ENCODE measurements at regions not wholly inside any gene's neighbourhood (a gene's known extent, or its start where the extent isn't known, plus 50 kb on each side); places are given as distances from the start of the nearest gene placed in this dataset.
A peak's percentile ranks its signal among the peaks of the same experiment; 100 is the strongest.
"Not testable (repeated sequence)": the region's sequence is repeated elsewhere in the genome, so short reads cannot be mapped to it uniquely, and the experiment has no call there.

- no peak for DNase-seq
These were observed 934.2 kb downstream of the TTLL7 start for GRCh38 chr1:83064589-83065242.

GRCh38 chr1:83060651-83061390 lies 938.1 kb downstream of the TTLL7 start:
- no peak for DNase-seq

DNA sequence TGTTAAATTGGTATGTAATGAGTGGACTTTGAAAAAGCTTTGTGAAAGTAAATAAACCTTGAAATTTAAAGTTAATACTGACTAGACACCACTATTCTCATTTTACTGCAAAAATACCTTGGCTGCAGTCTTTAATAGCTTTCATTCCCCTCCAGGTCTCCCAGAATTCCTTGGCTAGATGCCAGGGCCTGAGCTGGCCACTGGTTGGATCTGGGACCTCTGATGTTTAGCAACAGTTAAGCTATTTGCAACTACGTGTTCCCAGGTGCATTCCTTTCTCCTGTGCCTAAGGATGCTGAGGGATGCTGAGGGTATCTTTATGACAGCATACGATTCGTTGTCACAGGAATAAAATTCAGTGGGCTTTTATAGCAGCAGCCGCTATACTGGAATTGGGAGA lies 938.7 kb downstream of the TTLL7 start:
- peak; percentile 16 for DNase-seq

GRCh38 chr1:83058327-83058726 lies 940.6 kb downstream of the TTLL7 start:
- DNase-seq: no peak

DNA sequence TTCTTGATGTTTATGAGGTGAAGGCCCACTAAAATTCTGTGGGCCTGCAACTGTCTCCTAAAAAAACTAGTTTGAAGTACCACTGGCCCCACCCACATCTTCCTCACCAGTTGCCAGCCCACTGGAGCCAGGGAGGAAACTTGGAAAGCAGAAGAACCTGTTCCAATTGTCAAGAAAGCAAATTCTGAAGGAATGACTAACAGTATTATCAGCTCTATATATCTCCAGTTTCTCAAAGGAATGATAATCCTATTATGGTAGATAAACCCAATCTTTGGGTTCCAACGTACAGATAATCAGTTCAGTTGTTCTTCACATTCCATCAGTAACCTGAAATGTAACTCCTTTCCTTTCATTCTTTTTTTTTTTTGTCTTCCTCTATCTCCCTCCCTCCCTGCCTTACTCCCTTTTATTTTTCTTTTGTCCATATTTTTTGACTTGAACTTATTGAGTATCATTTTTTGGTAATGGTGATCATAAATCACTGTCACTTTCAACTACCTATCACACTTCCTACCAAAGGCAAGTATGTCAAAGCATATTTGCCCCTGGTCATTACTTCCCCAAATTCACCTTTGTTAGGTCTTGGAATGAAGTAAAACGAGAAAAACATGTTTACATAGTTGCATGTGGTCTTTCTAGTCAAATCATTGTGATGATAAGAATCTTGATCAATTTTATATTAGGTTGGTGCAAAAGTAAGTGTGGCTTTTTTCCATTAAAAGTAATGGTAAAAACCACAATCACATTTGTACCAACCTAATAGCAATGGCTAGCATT lies 943.4 kb downstream of the TTLL7 start:
- peak; percentile 21 for DNase-seq

DNA sequence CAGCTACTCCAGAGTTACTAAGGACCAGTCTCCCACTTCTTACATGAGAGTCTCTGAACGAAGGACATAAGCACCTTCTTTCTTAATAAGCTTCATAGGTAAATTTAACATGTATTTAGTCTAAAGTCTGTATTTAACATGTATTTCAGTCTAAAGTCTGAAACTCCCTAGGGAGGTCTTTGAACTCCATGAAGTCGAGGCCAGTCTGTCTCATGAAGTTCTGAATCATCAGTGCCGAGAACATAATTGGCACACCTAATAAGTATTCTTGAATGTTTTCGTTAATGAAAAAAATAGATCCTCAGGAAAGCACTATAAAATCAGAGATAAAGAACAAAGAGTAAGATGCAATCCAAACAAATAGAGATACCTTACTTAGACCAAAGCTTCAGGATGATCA lies 945.5 kb downstream of the TTLL7 start:
- DNase-seq: no peak

DNA sequence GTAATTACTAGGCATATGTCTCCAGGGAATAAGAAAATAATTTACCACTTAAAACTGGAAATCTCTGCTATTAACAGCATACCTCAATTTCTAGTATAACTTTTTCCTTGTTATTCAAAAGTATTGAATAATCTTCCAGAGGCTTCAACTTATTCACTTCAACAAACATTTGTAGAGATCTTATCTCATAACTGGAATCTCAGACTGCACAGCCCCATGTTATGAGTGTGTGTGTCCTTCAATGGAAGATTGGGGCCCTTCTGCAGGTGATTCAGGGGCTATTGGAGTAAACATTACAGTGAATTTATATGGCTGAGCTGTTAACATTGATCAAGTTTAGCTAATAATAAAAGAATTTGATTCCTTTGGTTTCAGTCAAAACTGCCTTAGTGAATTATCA lies 946.1 kb downstream of the TTLL7 start:
- no peak for DNase-seq

DNA sequence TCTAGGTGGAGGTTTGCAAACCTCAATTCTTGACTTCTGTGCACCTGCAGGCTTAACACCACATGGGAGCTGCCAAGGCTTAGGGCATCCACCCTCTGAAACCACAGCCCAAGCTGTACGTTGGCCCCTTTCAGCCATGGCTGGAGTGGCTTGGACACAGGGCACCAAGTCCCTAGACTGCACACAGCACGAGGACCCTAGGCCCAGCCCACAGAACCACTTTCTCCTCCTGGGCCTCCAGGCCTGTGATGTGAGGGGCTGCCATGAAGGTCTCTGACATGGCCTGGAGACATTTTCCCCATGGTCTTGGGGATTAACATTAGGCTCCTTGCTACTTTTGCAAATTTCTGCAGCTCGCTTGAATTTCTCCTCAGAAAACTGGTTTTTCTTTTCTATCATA lies 947.9 kb downstream of the TTLL7 start:
- DNase-seq: not testable (repeated sequence)

- no peak for DNase-seq
These were observed 955.7 kb downstream of the TTLL7 start for GRCh38 chr1:83043244-83043643.

DNA sequence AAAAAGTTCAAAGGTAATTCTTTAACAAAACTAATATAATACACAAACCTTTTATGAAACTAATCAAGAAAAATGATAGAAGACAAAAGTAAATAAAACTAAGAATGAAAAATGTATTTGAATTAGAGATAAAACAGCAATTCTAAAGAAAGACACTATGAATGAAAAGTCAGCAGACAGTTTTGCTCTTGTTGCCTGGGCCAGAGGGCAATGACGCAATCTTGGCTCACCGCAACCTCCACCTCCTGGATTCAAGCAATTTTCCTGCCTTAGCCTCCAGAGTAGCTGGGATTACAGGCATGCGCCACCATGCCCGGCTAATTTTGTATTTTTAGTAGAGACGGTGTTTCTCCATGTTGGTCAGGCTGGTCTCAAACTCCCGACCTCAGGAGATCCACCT lies 959.8 kb downstream of the TTLL7 start:
- DNase-seq: not testable (repeated sequence)

DNA sequence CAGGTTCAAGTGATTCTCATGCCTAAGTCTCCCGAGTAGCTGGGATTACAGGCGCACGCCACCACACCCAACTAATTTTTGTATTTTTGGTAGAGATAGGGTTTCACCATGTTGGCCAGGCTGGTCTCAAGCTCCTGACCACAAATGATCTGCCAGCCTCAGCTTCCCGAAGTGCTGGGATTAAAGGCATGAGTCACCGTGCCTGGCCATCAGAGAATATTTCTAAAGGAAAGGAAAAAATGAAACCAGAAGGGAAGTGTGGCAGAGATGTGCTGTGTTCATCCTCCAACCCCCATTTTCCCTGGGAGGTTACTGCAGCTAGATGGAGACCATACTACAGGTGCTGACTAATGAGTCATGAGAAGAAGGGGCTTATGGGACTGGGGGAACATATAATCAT lies 964.1 kb downstream of the TTLL7 start:
- DNase-seq: no peak

DNA sequence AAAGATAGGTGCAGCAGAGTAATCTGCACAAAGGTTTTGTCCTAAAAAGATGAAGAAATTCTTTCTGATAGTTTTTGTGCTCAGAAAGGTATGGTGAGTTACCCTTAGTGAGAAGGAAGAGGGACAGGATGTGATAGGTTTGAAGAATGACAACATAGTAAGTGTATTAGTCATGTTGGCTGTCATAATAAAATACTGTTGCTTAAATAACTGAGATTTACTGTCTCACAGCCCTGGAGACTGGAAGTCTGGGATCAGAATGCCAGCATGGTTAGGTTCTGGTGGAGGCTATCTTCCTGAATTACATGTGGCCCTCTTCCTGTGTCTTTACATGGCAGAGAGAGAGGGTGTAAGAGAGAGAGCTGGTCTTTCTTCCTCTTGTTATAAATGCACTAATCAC lies 965.2 kb downstream of the TTLL7 start:
- peak; percentile 50 for DNase-seq

GRCh38 chr1:83029916-83030315 lies 969.0 kb downstream of the TTLL7 start:
- no peak for DNase-seq

- DNase-seq: no peak
These were observed 969.9 kb downstream of the TTLL7 start for GRCh38 chr1:83029050-83029449.

GRCh38 chr1:83028467-83028866 lies 970.5 kb downstream of the TTLL7 start:
- DNase-seq: no peak

- no peak for DNase-seq
These were observed 971.4 kb downstream of the TTLL7 start for GRCh38 chr1:83027511-83027910.

GRCh38 chr1:83026745-83027144 lies 972.2 kb downstream of the TTLL7 start:
- DNase-seq: no peak

GRCh38 chr1:83024251-83024767 lies 974.6 kb downstream of the TTLL7 start:
- no peak for DNase-seq

GRCh38 chr1:83023212-83023611 lies 975.7 kb downstream of the TTLL7 start:
- no peak for DNase-seq

DNA sequence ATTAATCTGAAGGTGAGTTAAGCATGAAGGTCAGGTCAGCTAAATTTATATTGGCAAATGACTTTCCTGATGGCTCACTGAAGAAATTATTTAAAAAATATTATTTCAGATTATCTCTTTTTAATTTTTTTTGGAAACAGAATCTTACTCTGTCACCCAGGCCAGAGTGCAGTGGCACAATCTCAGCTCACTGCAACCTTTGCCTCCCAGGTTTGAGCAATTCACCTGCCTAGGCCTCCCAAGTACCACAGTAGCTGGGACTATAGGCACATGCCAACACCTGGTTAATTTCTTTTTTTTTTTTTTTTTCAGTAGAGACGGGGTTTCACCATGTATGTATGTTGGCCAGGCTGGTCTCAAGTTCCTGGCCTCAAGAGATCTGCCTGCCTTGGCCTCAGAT lies 976.7 kb downstream of the TTLL7 start:
- no peak for DNase-seq

DNA sequence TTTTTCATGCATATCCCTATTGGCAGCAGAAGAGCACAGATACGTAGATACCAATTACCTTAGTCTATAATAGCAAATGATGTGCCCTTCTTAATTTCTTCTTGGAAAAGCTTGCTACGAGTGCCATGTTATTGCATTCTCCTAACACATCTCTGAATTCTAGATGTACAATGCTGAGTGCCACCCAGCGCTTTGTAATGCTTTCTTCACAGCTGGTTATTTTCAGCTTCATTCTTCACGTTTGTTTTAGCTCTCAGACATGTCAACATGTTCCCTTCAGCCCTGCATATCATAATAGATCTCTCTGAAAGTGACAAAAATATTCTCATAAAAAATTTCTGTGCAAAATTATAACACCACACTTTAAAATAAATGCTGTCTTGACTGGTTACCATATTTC lies 981.2 kb downstream of the TTLL7 start:
- DNase-seq: no peak

DNA sequence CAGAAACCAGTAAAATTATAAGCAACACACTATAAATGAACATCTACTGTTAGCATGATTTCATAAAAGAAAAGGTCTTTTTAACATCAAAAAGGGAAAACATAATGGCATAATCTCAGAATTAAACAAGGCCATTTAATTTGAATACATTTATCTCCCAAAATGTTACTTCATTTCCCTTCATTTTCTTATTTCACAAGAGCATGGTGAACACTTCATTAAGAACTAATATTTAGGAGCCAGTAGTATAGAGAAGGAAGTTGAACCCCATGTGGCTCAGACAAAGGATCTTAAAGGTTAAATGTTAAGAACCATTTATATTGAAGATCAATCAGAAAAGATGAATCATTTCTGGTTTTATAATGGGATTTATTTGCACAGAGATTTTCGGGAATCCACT lies 981.7 kb downstream of the TTLL7 start:
- no peak for DNase-seq

DNA sequence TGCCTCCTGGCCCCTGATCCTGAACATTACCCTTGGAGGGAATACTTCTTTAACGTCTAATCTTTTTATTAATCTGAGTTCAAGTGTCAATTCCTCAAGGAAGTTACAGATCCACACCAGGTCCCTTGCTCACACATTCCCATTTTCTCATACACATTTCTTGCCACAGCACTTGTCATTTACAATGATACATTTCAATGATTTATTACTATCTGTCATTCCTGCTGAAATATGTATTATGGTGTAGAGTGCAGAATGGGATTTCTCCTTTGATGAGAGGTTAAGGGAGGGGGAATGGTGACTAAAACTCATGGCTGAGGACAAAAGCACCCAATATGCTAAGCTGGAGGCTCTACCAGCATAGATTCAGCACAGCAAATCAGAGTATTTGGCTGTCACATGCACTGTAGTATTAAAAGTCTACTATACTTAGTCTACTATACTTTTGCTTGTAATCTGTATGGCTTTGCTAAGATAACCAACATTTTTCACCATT lies 982.5 kb downstream of the TTLL7 start:
- no peak for DNase-seq

DNA sequence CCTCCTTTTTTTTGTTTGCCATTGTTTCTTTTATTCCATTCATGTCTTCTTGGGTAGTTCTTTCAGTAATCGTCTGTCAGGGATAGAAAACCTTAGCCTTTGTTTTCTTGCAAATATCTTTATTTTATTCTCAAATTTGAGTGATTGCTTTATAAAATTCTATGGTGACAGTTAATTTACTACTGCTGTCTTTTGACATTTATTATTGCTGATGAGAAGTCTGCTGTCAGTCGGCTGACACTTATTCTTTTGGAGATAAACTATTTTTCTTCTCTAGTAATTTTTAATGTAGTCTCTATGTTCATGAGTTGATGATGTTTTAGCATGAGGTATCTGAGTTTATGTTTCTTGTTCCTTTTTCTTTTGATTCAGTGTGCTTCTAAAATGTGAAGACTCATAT lies 983.8 kb downstream of the TTLL7 start:
- no peak for DNase-seq

Measured in NCI-H226 (cell line).